HG03175 (cell line): ENCODE measurements at regions not wholly inside any gene's neighbourhood (a gene's known extent, or its start where the extent isn't known, plus 50 kb on each side); places are given as distances from the start of the nearest gene placed in this dataset.

Experiments
- ATAC-seq: cut with Tn5 transposase; IDR thresholded peaks from one replicate; pipeline ENCODE4 v1.9.1; 2021; ENCODE audit warnings: mild to moderate bottlenecking, moderate library complexity; ENCODE audit not compliant: unreplicated experiment

DNA sequence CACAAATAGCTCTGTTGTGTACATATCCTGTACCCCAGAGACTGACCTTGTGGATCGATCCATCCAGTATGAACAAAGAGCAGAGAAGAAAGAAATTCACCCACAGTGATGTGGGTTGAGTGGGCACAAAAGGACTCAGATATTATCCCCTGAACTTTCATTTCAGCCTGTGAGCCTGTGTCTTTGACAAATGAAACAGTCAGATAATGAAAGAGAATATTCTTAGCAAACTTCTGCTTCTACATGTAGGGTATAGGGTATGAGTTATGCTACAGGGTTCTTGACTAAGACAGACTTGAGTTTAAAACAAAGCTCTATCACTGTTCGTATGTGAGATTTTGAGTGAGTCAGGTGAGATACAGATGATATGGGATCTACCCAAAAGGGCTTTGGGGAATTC lies 359.7 kb downstream of the MAFB start:
- no peak for ATAC-seq

DNA sequence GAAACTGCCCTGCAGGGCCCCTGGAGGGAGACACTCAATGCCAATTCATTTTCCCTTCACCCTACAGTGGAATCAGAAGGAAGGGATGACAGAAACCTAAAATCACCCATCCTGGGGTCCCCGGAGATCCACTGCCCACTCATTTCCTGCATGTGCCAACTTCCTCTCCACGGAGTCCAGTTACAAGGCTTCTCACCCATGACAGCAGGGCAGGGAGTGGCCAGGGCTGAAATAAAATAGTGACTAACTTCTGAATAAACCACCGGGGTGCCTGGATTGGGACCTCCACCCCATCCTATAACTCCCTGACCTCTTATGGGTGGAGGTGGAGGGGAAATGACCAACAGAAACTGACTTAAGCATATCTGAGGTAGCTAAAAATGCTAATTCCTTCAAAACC lies 362.3 kb downstream of the MAFB start:
- no peak for ATAC-seq

DNA sequence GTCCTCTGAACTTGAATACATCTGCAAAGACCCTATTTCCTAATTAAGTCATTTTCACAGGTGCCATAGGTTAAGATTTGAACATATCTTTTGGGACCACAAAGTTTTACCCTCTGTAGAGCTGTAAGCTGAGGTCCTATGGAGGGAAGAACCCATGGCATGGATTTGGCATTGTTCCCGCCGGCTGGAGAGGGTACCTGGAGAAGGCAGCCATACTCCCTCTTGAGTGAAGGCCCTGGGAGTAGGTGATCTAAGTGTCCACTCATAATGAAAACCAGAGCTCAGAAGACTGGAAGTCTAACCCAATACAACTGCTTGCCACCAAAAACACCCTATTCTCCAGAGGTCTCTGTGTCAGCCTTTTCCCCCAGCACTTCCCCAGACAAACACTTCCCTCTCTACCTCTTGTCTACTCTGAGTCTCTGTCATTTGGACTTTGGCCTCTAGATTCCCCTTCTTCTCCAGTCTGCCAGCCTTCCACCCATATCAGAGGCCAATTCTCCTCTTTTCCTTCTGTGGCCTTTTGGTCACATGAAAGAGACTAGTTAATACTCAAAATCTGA lies 363.9 kb downstream of the MAFB start:
- ATAC-seq, result no peak

DNA sequence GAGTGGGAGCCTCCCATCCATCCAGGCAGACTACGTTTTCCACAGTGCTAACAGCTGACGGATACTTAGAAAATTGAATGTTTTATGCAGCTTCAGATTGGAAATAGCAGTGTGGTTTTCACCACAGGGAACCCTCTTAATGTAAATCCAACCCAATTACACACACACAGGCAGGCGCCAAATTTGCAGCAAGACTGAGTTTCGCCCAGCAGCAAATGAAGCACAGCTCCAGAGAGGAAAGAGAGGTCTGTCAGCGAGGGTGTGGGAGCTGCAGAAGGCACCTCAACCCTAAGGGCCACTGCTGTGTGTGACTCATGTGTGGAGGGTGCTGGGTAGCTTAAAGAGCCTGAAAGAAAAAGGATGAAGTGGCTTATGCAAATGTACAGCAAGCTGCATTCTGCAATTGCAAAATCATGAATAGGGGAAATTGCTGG lies 365.7 kb downstream of the MAFB start:
- ATAC-seq, result no peak

DNA sequence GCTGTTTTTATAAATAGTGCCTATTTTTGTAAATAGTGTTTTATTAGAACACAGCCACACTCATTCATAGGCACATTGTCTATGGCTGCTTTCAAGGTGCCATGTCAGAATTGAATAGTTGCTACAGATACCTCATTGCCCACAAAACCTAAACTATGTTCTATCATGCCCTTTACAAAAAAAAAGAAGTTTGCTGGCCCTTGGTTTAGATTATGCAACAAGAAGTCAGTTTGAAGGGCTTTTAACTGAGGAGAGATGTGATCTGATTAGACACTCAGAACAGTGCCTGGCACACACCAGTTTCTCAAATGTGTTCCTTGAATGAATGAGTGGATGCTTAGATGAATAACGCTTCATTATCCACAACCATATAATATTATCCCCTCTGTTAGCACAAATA lies 366.1 kb downstream of the MAFB start:
- no peak for ATAC-seq

DNA sequence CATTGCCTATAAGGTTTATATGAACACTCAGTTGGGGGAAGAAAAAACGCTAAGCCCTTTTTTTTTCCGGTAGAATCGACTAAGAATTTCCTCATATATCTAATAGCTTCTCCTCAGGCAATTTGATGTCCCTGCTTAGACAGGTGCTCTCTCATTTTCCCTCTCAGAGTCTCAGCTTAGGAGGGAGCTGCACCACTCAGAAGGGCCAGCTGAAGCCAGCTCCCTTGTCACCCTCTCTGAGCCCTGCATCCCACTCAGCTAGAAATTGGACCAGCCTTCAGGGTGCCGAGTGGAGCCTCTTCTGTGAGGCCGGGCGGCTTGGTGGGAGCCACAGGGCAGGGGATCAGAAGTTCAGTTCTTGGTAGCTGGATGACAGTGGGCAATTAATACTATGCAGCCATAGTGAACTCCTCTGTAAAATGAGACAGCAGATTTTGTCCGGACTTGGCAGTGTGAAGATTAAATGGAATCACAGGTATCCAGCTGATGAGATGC lies 368.5 kb downstream of the MAFB start:
- ATAC-seq, result no peak

DNA sequence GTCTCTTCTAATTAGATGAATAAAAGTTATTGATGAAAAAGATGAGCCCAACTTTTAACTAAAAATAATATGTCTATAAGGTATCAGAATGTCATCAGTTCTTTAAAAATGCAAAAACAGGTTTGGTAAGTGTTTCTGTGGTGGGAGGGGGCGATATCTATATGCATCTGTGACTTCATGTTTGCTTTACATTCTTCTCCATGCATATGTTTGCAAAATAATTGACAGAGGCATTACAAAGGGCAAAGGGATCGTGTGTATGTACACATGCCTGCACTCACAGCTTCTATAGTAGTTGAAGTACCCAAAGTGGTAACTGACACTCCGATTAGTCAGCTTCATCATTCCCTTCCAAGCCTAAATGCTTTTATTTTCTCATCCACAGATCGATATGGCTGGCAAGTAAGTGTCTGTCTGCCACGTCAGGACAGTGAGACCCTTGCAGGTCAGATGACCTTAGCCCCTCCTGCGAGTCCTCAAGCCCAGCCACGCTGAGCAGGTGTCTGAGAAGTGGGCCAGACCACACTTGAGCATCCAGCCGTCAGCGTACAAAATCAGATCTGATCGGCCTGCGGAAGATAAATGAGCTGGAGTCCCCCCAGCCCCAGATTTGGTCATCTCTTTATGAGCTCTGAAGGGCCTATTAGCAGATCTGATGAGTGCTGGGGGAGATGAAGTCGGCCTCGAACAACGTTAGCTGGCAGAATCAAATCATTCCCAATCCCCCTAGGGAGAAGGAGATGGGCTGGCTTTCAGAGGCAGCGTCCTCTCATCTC lies 369.1 kb downstream of the MAFB start:
- no peak for ATAC-seq

DNA sequence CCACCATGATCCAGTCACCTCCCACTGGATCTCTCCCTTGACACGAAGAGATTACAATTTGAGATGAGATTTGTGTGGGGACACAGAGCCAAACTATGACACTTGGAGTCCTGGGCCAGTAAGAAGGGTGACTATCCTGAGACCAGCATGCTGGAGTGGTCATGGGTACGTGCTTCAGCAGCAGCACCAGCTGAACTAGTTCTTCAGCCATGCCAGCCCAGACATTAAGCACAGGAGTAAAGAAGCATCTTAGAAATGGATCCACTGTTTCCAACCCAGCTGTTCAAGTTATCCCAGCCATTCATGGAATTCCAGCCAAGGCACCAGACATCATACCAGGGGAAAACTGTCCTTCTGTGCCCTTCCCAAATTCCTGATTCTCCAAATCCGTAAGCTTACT lies 370.0 kb downstream of the MAFB start:
- ATAC-seq, result no peak

DNA sequence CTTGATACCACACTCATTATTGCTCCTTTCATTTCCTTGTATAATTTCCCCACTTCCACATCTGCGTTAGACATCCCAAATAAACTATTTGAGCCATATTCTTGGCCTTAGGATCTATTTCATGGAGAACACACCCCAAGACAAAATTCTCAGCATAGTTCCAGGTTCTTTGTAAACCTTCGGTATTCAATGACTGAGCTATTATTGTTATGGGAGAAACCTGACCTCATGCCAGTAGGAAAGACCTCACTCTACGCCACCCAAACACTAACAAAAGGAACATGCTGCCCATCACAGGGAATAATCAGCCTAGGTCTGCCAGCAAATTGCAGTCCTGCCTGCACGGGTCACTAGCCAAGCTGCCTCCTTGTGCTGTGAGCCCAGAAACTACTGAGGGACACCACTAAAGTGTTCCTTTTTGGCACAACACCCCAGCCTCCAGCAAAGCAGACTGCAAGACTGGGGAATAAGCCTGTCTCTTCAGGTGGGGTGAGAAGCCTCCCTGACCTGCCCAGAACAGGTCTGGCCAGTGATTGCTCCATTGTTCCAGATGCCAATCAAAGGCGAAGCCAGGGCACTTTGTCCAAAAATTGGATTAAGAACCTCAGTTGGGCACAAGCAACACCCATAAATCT lies 371.8 kb downstream of the MAFB start:
- ATAC-seq, result no peak

DNA sequence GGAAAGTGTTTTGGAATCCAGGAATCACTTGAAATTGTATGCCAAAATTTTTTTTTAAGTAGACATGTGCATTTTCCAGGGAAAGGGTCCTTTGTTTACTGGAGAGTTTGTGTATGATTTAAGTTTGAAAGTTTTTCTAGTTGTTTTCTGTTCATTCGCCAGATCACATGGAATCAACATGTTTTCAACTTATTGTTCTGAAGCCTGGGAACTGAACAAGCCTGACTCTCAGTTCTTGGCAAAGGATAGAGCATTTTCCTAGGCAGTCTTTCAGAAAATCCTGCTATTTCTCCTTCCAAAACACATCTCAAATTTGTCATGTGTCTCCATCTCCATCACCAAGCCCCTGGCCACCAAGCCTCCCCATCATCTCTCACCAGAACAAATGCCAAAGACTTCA lies 374.8 kb downstream of the MAFB start:
- ATAC-seq, result no peak

DNA sequence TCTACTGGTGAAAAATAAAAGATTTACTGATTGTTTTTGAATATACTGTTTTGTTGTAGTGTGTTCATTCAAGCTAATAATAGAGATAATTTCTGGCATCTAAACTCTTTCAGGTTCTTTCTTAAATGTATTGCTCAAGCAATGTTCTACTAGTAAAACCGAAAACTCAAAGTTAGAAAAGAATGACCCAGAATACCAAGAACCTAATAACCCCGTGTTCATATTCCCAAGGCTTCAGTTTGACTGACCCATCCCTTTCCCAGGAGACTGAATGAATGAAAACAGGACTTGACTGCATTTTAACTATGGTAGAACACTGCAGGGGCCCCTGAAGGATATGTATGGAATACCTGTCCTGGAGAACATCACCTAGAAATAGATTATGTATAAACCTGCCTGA lies 375.3 kb downstream of the MAFB start:
- no peak for ATAC-seq

DNA sequence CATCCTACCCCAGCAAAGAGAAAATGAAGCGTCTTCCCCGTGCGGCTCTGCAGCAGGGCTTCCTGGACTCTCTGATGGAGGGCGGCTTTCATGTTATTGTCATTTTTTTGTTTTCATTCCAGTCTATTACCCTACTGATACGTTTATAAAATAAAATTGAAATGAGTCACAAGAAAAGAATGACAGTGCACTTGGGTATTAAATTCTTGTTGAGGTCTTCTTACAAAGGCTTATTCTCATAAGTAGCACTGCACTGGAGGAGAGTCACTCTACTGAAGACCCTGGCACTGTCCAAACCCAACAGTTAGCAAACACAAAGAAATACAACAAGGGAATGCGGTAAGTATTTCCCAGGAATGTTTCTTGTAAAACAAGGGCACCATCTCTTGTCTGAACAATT lies 379.3 kb downstream of the MAFB start:
- no peak for ATAC-seq

DNA sequence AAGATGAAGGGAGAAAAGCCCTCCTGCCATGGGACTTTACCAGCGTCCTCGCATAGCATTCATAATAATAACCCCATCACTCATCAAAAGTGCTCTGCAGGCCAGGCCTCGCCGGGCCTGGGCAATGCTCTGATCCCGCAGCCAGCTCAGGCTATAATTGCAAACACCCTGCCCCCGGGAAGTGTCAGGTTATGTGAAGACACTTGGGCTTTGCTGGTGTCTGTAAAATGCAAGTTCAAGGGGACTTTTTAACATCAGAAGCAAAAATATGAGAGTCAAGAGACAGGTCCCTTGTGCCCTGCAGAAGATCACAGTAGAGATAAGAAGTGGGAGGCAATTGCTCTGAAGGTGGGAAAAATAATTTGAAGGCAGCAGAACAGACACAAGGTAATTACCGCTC lies 381.0 kb downstream of the MAFB start:
- no peak for ATAC-seq

DNA sequence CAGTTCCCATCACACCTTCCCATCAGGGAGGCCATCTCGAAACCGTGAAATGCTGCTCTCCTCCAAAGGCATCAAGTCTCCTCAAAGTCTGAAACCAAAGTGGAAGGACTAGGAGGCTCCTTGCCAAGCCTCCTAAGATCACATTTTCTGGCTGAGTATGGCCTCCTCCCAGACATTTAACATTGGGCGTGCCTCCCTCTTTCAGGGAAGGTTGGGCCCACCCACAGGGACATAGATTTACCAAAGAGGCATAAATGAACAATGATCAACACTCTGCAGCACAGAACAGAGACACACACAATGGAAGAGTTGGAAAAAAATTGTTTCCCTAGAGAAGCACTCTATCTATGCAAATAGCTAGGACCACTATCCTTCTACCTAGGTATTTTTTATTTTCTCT lies 381.8 kb downstream of the MAFB start:
- no peak for ATAC-seq

DNA sequence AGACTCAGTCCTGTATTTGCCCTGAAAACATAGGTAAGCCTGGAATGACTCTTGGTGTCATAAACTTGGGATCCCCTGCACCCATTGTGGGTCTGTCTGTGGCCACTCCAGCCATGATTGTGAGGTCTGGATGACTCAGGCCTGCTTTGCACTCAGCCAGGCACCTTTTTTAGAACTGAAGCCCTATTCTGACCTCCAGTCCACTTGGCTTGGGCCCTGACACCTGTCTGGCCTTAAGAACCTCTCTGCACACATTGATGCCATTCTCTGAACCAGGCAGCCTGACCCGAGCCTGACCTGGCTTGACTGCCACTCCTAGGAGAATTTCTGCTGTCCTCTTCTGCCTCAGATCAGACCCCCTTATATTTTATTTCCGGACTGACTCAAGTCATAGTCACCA lies 383.7 kb downstream of the MAFB start:
- ATAC-seq, result no peak

DNA sequence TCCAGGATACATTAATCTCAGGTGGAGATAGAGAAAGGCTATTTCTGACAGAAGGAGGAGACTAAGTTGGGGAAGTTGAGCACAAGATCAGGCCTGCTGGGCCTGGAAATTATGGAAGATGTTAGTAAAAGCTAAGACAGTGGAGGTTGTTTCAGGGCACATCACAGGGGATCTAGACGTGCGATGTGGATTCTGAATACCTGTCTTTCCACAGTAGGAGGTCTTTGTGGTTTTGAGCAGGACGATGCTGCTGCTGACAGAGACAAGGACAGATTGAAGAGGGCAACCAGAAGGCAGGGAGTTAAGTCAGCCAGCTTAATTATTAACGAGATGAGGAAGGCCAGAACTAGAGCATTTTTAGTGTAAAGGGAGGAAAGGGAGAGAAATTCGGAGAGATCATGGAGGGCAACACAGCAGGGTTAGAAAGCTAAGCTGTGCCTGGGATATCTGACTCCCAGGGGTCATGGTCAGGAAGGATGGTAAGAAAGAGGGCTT lies 384.9 kb downstream of the MAFB start:
- no peak for ATAC-seq

DNA sequence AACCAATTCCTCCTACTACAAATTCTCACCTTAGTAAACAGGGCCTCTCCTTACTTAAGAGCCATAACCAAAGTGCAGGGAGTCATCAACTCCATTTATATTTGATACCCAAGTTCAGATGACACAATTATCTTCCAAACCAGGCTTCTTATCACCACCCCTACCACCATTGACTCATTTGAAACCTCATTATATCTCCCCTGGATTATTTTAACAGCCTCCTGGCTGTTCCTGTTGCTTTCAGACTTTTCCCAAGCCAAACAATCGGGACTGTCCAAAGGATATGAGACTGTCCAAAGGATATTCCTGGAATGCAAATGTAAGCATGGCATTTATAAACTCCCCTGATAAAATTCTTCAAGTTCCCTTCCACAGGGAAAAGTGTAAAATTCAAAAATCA lies 394.3 kb downstream of the MAFB start:
- ATAC-seq, result no peak

DNA sequence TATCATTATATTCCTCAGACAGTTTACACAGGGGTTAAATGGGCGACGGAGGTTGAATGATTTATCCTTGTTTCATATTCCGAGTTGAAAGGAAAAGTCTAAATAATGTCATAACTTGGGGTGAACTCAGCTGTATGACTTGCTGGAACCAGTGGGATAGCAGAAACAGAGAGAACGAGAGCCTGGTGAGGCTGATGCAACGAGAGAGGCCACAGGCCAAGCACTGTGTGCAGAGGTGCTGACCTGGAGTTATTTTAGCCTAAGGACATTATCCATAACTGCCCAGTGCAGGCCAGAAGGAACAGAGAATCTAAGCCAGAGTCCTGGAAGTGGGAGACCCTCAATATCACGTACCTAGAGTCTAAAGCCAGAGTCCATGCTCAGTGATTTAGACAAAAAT lies 394.9 kb downstream of the MAFB start:
- ATAC-seq, result no peak

DNA sequence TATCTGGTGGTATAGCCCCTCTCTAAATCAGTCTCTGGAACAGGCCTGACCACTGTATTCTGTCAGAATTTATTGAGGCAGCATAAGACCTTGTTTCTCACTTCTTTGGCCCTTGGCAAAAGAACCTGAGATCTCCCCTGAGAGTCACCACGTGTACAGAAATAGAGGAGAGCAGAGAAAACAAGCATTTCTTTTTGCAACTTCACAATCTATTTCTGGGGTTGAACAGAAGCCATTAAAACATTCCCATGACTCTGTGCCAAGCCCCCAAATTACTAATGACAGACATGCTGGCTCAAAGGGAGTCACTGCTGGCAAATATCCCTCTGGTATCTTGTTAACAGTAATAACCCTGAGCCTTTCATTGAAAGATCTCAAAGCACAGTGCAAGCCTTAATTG lies 395.3 kb downstream of the MAFB start:
- no peak for ATAC-seq

DNA sequence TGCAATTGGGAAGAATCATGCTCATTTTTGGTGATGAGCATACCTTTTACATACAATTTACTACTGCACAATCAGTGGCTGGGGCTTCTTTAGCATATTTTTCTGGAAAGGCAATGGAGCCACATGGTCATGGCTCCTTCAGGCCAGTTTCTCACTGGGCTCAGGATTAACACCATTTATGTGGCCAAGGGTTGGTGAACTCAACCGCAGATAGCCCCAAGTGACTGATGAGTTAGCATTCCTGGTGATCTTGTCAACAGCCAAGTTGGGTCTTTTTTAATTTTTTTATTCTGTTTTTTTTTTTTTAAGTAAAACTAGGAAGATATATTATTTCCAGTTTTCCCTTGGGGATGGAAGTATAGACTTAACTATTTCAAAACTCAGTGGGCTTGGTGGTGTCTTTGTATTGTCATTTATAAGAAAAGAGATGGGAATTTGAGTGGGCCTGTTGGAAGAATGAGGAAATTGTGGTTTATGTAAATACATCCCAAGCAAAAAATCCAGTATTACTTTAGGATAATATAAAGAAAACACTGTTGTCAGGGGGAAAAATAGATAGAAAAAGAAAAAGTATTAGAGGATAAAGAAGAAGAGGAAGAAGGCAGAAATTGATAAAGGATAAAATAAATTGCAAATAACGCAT lies 397.4 kb downstream of the MAFB start:
- ATAC-seq, result no peak

DNA sequence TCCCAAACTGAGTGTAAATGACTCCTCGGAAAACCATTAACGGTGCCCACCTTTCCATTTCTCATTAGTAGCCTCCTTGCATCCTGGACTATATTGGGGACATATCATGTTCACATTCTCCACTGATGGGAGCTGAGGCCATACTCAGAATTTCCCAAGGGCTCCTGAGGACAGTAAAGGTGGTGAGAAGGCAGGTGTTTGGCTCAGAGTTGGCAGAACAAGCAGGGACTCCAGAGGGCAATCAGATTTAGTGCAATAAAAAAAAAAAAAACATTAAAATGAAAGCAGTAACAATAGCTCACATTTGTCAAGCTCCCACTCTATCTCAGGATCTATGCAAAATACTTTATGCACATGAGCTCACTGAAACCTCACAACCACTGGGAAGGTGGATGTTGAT lies 401.4 kb downstream of the MAFB start:
- no peak for ATAC-seq
